H1 (cell line): ENCODE measurements at regions not wholly inside any gene's neighbourhood (a gene's known extent, or its start where the extent isn't known, plus 50 kb on each side); places are given as distances from the start of the nearest gene placed in this dataset.

Experiments
- CTCF ChIA-PET: fragments of 300-600 bp; sonication (Branson Sonifier 250); formaldehyde crosslinking; loops from one replicate; lab custom pipeline; 2021; ENCODE audit not compliant: partially characterized antibody; lab: Charles Lee
- POLR2A ChIA-PET: fragments of 300-600 bp; sonication (Branson Sonifier 250); formaldehyde crosslinking; loops from one replicate; lab custom pipeline; 2021; ENCODE audit warnings: inconsistent platforms; ENCODE audit not compliant: partially characterized antibody; lab: Charles Lee
- DNase-seq, 2 experiments: peaks; one replicate each; pipeline versions ENCODE4 v3.0.0 to v3.0.0-alpha.2; 2010 to 2022; ENCODE audit warnings: low spot score in 2 of 2, low read depth in 1 of 2, mixed read lengths in 1 of 2
- FAIRE-seq: peaks from 2 replicates; lab custom pipeline; 2011; peaks lifted over from hg19 to GRCh38; lab: Jason Lieb, UNC
- H2AFZ ChIP-seq: 2 replicates; pipeline ENCODE4 v1.8.1; 2012; ENCODE audit warnings: low read length, inconsistent platforms
- H2AK5ac ChIP-seq: 2 replicates; pipeline ENCODE4 v1.6.1; 2013; ENCODE audit warnings: low read depth, low read length
- H2BK120ac ChIP-seq: replicated peaks from 2 replicates; pipeline ENCODE3; 2013; ENCODE audit warnings: low read depth, low read length, inconsistent platforms
- H2BK12ac ChIP-seq: 2 replicates; pipeline ENCODE4 v1.6.1; 2013; ENCODE audit warnings: low read depth, low read length
- H2BK15ac ChIP-seq: 2 replicates; pipeline ENCODE4 v1.6.1; 2013; ENCODE audit warnings: low read length
- H2BK20ac ChIP-seq: 2 replicates; pipeline ENCODE4 v1.6.1; 2013; ENCODE audit warnings: low read length
- H2BK5ac ChIP-seq: 2 replicates; pipeline ENCODE4 v1.6.1; 2013; ENCODE audit warnings: low read depth, low read length
- H3K14ac ChIP-seq: 2 replicates; pipeline ENCODE4 v1.6.1; 2013; ENCODE audit warnings: inconsistent platforms; ENCODE audit not compliant: insufficient read length
- H3K18ac ChIP-seq: 2 replicates; pipeline ENCODE4 v1.6.1; 2013; ENCODE audit warnings: low read length; ENCODE audit errors: extremely low read depth
- H3K23ac ChIP-seq: 2 replicates; pipeline ENCODE4 v1.6.1; 2013; ENCODE audit warnings: inconsistent platforms; ENCODE audit not compliant: insufficient read length
- H3K23me2 ChIP-seq: 2 replicates; pipeline ENCODE4 v1.6.1; 2013; ENCODE audit warnings: low read depth, low read length
- H3K27ac ChIP-seq: 2 replicates; pipeline ENCODE4 v1.6.1; 2011; ENCODE audit warnings: low read depth, low read length, inconsistent platforms
- H3K27me3 ChIP-seq, 4 experiments: replicated peaks in 1 of 4; 1 replicate in 1 of 4; 2 replicates in 3 of 4; pipeline versions ENCODE4 v1.6.1 to v1.8.1; 2011 to 2013; ENCODE audit warnings: low read length in 3 of 4, mild to moderate bottlenecking in 3 of 4, inconsistent platforms in 2 of 4, mixed read lengths in 2 of 4, moderate library complexity in 1 of 4; ENCODE audit not compliant: control insufficient read depth in 3 of 4, insufficient read depth in 3 of 4; ENCODE audit errors: extremely low read depth in 1 of 4
- H3K36me3 ChIP-seq, 4 experiments: 2 replicates each; pipeline versions ENCODE4 v1.6.1 to v1.8.1; 2011 to 2013; ENCODE audit warnings: mild to moderate bottlenecking in 4 of 4, low read length in 3 of 4, moderate library complexity in 2 of 4, control low read depth in 1 of 4, inconsistent platforms in 1 of 4; ENCODE audit not compliant: insufficient read depth in 4 of 4, control insufficient read depth in 2 of 4
- H3K4ac ChIP-seq: replicated peaks from 2 replicates; pipeline ENCODE3; 2013; ENCODE audit warnings: low read length, low read depth, mixed read lengths, inconsistent platforms; ENCODE audit not compliant: insufficient read length
- H3K4me1 ChIP-seq, 4 experiments: replicated peaks in 1 of 4; 1 replicate in 1 of 4; 2 replicates in 3 of 4; pipeline versions ENCODE4 v1.6.1 to v1.8.1; 2011 to 2013; ENCODE audit warnings: low read length in 3 of 4, inconsistent platforms in 2 of 4, mixed read lengths in 1 of 4; ENCODE audit not compliant: insufficient read depth in 4 of 4, control insufficient read depth in 3 of 4
- H3K4me2 ChIP-seq, 2 experiments: 2 replicates each; pipeline versions ENCODE4 v1.6.1 to v1.8.1; 2011 to 2013; ENCODE audit warnings: low read depth in 2 of 2, low read length in 2 of 2, control low read depth in 1 of 2, inconsistent platforms in 1 of 2, mild to moderate bottlenecking in 1 of 2; ENCODE audit not compliant: insufficient read depth in 1 of 2
- H3K4me3 ChIP-seq, 4 experiments: fragments of 200-600, 300-600 bp in 1 of 4; sonication (generic), shearing (Covaris generic), sonication (Bioruptor Twin) in 1 of 4; 2 replicates each; pipeline versions ENCODE4 v1.5.1 to v1.8.1; 2011 to 2016; ENCODE audit warnings: low read length in 4 of 4, low read depth in 3 of 4, control low read depth in 2 of 4, inconsistent platforms in 2 of 4, mild to moderate bottlenecking in 2 of 4, mixed read lengths in 1 of 4, moderate library complexity in 1 of 4; ENCODE audit not compliant: insufficient read depth in 2 of 4; ENCODE audit errors: extremely low read depth in 1 of 4
- H3K56ac ChIP-seq: replicated peaks from 2 replicates; pipeline ENCODE3; 2013; ENCODE audit warnings: low read depth, mild to moderate bottlenecking, mixed read lengths, low read length, inconsistent platforms; ENCODE audit not compliant: insufficient read length
- H3K79me1 ChIP-seq: 2 replicates; pipeline ENCODE4 v1.6.1; 2013; ENCODE audit warnings: low read depth, low read length, control low read depth
- H3K79me2 ChIP-seq, 2 experiments: 2 replicates each; pipeline versions ENCODE4 v1.6.1 to v1.8.1; 2012 to 2013; ENCODE audit warnings: low read length in 2 of 2, mild to moderate bottlenecking in 2 of 2, inconsistent platforms in 1 of 2; ENCODE audit not compliant: insufficient read depth in 2 of 2, control insufficient read depth in 1 of 2
- H3K9ac ChIP-seq, 4 experiments: replicated peaks in 1 of 4; 1 replicate in 1 of 4; 2 replicates in 3 of 4; pipeline versions ENCODE4 v1.6.1 to v1.8.1; 2011 to 2013; ENCODE audit warnings: low read depth in 3 of 4, low read length in 3 of 4, control low read depth in 2 of 4, mild to moderate bottlenecking in 2 of 4, moderate library complexity in 2 of 4, inconsistent platforms in 1 of 4; ENCODE audit errors: extremely low read depth in 1 of 4
- H3K9me3 ChIP-seq, 2 experiments: 2 replicates each; pipeline versions ENCODE4 v1.6.1 to v1.8.1; 2012 to 2013; ENCODE audit warnings: mild to moderate bottlenecking in 2 of 2, moderate library complexity in 2 of 2, control low read depth in 1 of 2, inconsistent platforms in 1 of 2, low read depth in 1 of 2, low read length in 1 of 2, mixed read lengths in 1 of 2; ENCODE audit not compliant: insufficient read depth in 2 of 2
- H4K20me1 ChIP-seq, 2 experiments: replicated peaks in 1 of 2; 2 replicates each; pipeline versions ENCODE3 to v1.8.1; 2011 to 2013; ENCODE audit warnings: inconsistent platforms in 2 of 2, low read length in 2 of 2, mild to moderate bottlenecking in 1 of 2; ENCODE audit not compliant: insufficient read depth in 2 of 2, control insufficient read depth in 1 of 2
- H4K5ac ChIP-seq: 2 replicates; pipeline ENCODE4 v1.6.1; 2013; ENCODE audit warnings: low read length, low read depth, mixed read lengths, inconsistent platforms; ENCODE audit not compliant: insufficient read length
- H4K8ac ChIP-seq: 2 replicates; pipeline ENCODE4 v1.8.0; 2013; ENCODE audit warnings: mild to moderate bottlenecking, moderate library complexity, low read length, inconsistent platforms; ENCODE audit not compliant: insufficient read depth; ENCODE audit errors: extremely low read depth
- H4K91ac ChIP-seq: replicated peaks from 2 replicates; pipeline ENCODE3; 2013; ENCODE audit warnings: low read length, mixed read lengths, inconsistent platforms; ENCODE audit not compliant: insufficient read length
- CHD2 ChIP-seq: IDR thresholded peaks from 2 replicates; pipeline ENCODE4 v1.6.1; 2012; ENCODE audit warnings: low read length, improper control_type of control experiment
- CTBP2 ChIP-seq: IDR thresholded peaks from 2 replicates; pipeline ENCODE4 v1.7.0; 2011; ENCODE audit warnings: borderline replicate concordance, mild to moderate bottlenecking, moderate library complexity, mixed read lengths, low read length; ENCODE audit not compliant: insufficient read depth, insufficient read length
- EP300 ChIP-seq, 2 experiments: IDR thresholded peaks; 1 replicate in 1 of 2; 2 replicates in 1 of 2; pipeline ENCODE4 v1.6.1; 2011 to 2012; ENCODE audit warnings: low read depth in 2 of 2, low read length in 2 of 2, mild to moderate bottlenecking in 2 of 2, borderline replicate concordance in 1 of 2, inconsistent platforms in 1 of 2, moderate library complexity in 1 of 2
- HDAC6 ChIP-seq: IDR thresholded peaks from one replicate; pipeline ENCODE4 v1.7.1; 2012; ENCODE audit warnings: low read depth, mild to moderate bottlenecking, inconsistent platforms, low read length, moderate library complexity
- JUN ChIP-seq: IDR thresholded peaks from 2 replicates; pipeline ENCODE4 v1.6.1; 2011; ENCODE audit warnings: low read depth, mild to moderate bottlenecking, improper control_type of control experiment, low read length
- SP2 ChIP-seq: IDR thresholded peaks from 2 replicates; pipeline ENCODE4 v1.6.1; 2012; ENCODE audit warnings: mild to moderate bottlenecking, low read length, inconsistent platforms
- TAF1 ChIP-seq: IDR thresholded peaks from 2 replicates; pipeline ENCODE4 v1.6.1; 2011; ENCODE audit warnings: mild to moderate bottlenecking, low read depth, low read length
- WGBS, 2 experiments: shearing (Covaris generic) in 1 of 2; methylation state at CpG; one replicate each; pipeline versions ENCODE4 v1.1.6 to v1.1.7; 2013 to 2015; ENCODE audit warnings: low lambda C conversion rate in 2 of 2, mixed read lengths in 2 of 2, inconsistent platforms in 1 of 2, low coverage in 1 of 2, missing lambda C conversion rate in 1 of 2; ENCODE audit not compliant: insufficient replicate concordance in 2 of 2, insufficient coverage in 1 of 2, insufficient read length in 1 of 2; ENCODE audit errors: extremely low coverage in 1 of 2, missing lambda C conversion rate in 1 of 2; 5-methylcytosine and 5-hydroxymethylcytosine counted together
- TF ChIP-seq, protein P1 (sequence below): IDR thresholded peaks from 2 replicates; pipeline ENCODE4 v1.6.1; 2012; ENCODE audit warnings: low read length, inconsistent platforms
- TF ChIP-seq, protein P2 (sequence below): IDR thresholded peaks from 2 replicates; pipeline ENCODE4 v1.6.1; 2012; ENCODE audit warnings: inconsistent platforms

DNA sequence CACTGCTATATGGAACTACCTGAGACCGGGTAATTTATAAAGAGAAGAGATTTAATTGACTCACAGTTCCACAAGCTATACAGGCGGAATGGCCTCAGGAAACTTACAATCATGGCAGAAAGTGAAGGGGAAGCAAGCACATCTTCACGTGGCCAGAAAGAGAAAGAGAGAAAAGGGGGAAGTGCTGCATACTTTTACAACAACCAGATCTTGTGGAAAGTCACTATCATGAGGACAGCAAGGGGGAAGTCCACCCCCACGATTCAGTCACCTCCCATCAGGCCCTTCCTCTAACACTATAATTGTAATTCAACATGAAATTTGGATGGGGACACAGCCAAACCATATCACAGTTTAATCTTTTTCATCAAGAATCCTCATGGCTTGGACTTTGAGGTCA is 339.2 kb upstream of the AJAP1 start:
- Histone ChIP-seq H3K18ac (no peak overlapping the region), H3K4ac (no peak overlapping the region), H2BK120ac (no peak overlapping the region), H3K4me2 (no peak overlapping the region), H3K14ac (no peak overlapping the region), H3K9me3 (peaks cover 33 to 50% of the 10 kb centered on the region in 2 experiments), H2BK20ac (no peak overlapping the region), H3K4me1 (peaks cover 0 to 6% (median 4%) of the 10 kb centered on the region in 4 experiments; a peak in 3 of 7 replicates), H4K91ac (no peak overlapping the region), H2BK12ac (no peak overlapping the region), H3K23ac (no peak overlapping the region), H3K27me3 (no peaks in the 10 kb centered on the region; a peak in 1 of 7 replicates), H3K56ac (no peak overlapping the region), H3K27ac (no peak overlapping the region), H4K20me1 (no peaks in the 10 kb centered on the region), H3K79me1 (no peaks in the 10 kb centered on the region), H2BK15ac (no peak overlapping the region), H3K9ac (no peak overlapping the region), H2AK5ac (no peak overlapping the region), H4K5ac (no peak overlapping the region), H3K79me2 (no peaks in the 10 kb centered on the region), H2BK5ac (no peak overlapping the region), H4K8ac (no peak overlapping the region), H3K23me2 (no peaks in the 10 kb centered on the region), H3K4me3 (no peak overlapping the region), H2AFZ (no peak overlapping the region), H3K36me3 (no peaks in the 10 kb centered on the region)
- FAIRE-seq (no peak), DNase-seq (no peak)
- TF ChIP-seq HDAC6, result no peak
- TF ChIP-seq CHD2, result no peak
- TF ChIP-seq EP300 (IDR thresholded peaks at IDR 0.05; ENCODE audit: borderline replicate concordance in 1 of 2, low read depth in 2 of 2, low read length in 2 of 2), result no peak
- no peak for TF ChIP-seq CTBP2
- TF ChIP-seq, protein P1, sequence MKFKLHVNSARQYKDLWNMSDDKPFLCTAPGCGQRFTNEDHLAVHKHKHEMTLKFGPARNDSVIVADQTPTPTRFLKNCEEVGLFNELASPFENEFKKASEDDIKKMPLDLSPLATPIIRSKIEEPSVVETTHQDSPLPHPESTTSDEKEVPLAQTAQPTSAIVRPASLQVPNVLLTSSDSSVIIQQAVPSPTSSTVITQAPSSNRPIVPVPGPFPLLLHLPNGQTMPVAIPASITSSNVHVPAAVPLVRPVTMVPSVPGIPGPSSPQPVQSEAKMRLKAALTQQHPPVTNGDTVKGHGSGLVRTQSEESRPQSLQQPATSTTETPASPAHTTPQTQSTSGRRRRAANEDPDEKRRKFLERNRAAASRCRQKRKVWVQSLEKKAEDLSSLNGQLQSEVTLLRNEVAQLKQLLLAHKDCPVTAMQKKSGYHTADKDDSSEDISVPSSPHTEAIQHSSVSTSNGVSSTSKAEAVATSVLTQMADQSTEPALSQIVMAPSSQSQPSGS, result no peak
- no peak for TF ChIP-seq SP2
- TF ChIP-seq JUN, result no peak
- no peak for TF ChIP-seq TAF1
- TF ChIP-seq, protein P2, sequence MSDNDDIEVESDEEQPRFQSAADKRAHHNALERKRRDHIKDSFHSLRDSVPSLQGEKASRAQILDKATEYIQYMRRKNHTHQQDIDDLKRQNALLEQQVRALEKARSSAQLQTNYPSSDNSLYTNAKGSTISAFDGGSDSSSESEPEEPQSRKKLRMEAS, result no peak
- POLR2A ChIA-PET, result no interaction called here
- CTCF ChIA-PET, result no interaction called here
- WGBS, 2 experiments, result 51% methylated on average over 4 of the region's 4 CpGs; no CpG with 5 or more reads in 1 of the 2 experiments
